ENCODE measurements at regions not wholly inside any gene's neighbourhood (a gene's known extent, or its start where the extent isn't known, plus 50 kb on each side); places are given as distances from the start of the nearest gene placed in this dataset.

GRCh38 chr6:105902401-105903031, 183.6 kb upstream of the PRDM1 start:
- Mint-ChIP-seq H3K4me1 (peaks cover 10% of the 10 kb centered on the region in 2 donors), H3K9me3 (no peaks in the 10 kb centered on the region), H3K27ac (no peak overlapping the region), H3K4me3 (no peak overlapping the region), H3K36me3 (no peaks in the 10 kb centered on the region), H3K27me3 (ENCODE audit: low read depth in 2 of 2) (peaks cover 0 to 13% of the 10 kb centered on the region in 2 donors)
- no peaks in the 10 kb centered on the region for H3K9me3 ChIP-seq (ENCODE audit: control insufficient read depth, insufficient read depth, low read length)
- ATAC-seq (no peak), DNase-seq (no peak)
- no peaks in the 10 kb centered on the region for H3K27me3 ChIP-seq (ENCODE audit: control insufficient read depth, insufficient read depth, low read length)
- H3K4me3 ChIP-seq (ENCODE audit: low read length): no peak overlapping the region
- H3K36me3 ChIP-seq (ENCODE audit: control insufficient read depth, insufficient read depth, low read length): no peaks in the 10 kb centered on the region
- H3K4me1 ChIP-seq (ENCODE audit: control insufficient read depth, insufficient read depth, low read length): peaks cover 7% of the 10 kb centered on the region
- WGBS (ENCODE audit: insufficient coverage): 90% methylated on average over 8 of the region's 8 CpGs
- H3K27ac ChIP-seq (ENCODE audit: low read length): no peak overlapping the region
- intact Hi-C loops (cut with micrococcal nuclease): no loop called here
- no peak for TF ChIP-seq CTCF (IDR thresholded peaks at IDR 0.05)

DNA sequence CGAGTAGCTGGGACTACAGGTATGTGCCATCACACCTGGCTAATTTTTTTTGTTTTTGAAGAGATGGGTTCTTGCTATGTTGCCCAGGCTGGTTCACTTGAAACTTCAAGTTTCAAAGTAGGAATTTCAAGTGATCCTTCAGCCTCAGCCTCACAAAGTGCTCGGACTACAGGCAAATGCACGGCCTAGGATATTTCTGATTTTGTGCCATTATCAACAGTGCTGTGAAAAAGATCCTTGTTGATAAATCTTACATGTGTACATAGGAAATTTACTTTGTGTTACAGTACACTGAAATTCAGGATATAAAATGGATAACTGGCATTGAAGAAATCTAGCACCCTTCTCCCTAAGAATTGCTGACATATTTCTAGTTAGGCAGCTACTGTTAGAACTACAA, 184.6 kb upstream of the PRDM1 start:
- H3K36me3 Mint-ChIP-seq: no peaks in the 10 kb centered on the region
- no peak overlapping the region for H3K4me3 Mint-ChIP-seq
- H3K27ac Mint-ChIP-seq: no peak overlapping the region
- no peaks in the 10 kb centered on the region for H3K27me3 ChIP-seq (ENCODE audit: control insufficient read depth, insufficient read depth, low read length)
- no peaks in the 10 kb centered on the region for H3K9me3 Mint-ChIP-seq
- 97% methylated on average over 3 of the region's 3 CpGs for WGBS (ENCODE audit: insufficient coverage)
- no peak overlapping the region for H3K27ac ChIP-seq (ENCODE audit: low read length)
- H3K4me1 Mint-ChIP-seq: peaks cover 10% of the 10 kb centered on the region in 2 donors
- no peak for DNase-seq
- no peak overlapping the region for H3K4me3 ChIP-seq (ENCODE audit: low read length)
- H3K36me3 ChIP-seq (ENCODE audit: control insufficient read depth, insufficient read depth, low read length): no peaks in the 10 kb centered on the region
- ATAC-seq: no peak
- no peak for TF ChIP-seq CTCF (IDR thresholded peaks at IDR 0.05)
- H3K9me3 ChIP-seq (ENCODE audit: control insufficient read depth, insufficient read depth, low read length): no peaks in the 10 kb centered on the region
- H3K4me1 ChIP-seq (ENCODE audit: control insufficient read depth, insufficient read depth, low read length): peaks cover 7% of the 10 kb centered on the region
- peaks cover 0 to 13% of the 10 kb centered on the region in 2 donors for H3K27me3 Mint-ChIP-seq (ENCODE audit: low read depth in 2 of 2)
- intact Hi-C loops (cut with micrococcal nuclease): no loop called here

DNA sequence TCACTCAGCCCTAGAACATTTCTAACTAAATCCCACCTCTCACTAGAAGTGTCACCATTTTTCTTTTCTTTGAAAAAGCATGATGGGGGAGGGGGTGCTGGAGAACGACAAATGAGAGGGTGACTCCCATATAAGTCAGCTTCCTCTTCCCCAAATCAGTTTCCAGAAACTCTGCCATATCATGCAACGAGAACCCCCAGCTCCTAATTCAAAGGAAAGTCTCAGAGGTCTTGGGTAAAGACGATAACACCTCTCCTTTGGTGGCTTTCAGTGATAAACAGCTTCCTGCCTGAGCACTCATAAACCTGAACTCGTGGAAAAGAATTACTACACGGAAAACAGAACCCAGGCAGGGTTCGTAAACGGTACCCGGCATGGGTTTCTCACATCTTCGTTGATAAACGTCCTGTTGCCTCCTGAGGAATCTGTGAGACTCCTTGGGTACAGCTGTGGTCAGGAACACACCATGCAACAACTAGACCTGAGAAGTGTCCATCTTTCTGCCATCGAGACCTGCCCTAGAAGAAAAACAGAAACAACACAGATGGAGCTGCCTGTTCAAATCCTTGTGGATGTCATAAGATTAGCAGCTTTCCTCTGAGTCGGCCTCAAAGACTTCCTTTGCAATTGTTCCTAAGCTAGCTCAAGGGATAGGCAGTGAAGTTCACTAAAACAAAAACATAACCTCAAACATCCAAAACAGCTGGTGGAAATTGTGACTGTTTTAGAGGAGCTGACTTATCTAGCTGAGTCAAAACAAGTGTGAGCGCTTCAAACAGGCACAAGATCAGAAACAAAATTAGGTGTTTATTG, 185.8 kb upstream of the PRDM1 start:
- peak overlapping the region; percentile 18 for H3K4me3 Mint-ChIP-seq
- Histone ChIP-seq H3K27me3 (ENCODE audit: control insufficient read depth, insufficient read depth, low read length) (no peaks in the 10 kb centered on the region), H3K4me3 (ENCODE audit: low read length) (no peak overlapping the region), H3K4me1 (ENCODE audit: control insufficient read depth, insufficient read depth, low read length) (peaks cover 7% of the 10 kb centered on the region), H3K9me3 (ENCODE audit: control insufficient read depth, insufficient read depth, low read length) (no peaks in the 10 kb centered on the region), H3K36me3 (ENCODE audit: control insufficient read depth, insufficient read depth, low read length) (no peaks in the 10 kb centered on the region), H3K27ac (ENCODE audit: low read length) (no peak overlapping the region)
- 19% methylated on average over 12 of the region's 13 CpGs for WGBS (ENCODE audit: insufficient coverage)
- no peak for TF ChIP-seq CTCF (IDR thresholded peaks at IDR 0.05)
- no peaks in the 10 kb centered on the region for H3K36me3 Mint-ChIP-seq
- H3K4me1 Mint-ChIP-seq: peaks cover 10% of the 10 kb centered on the region in 2 donors
- DNase-seq (peak in 1 of 2 donors; percentile 9), ATAC-seq (peak in 1 of 3 donors; percentile 40)
- intact Hi-C loops (cut with micrococcal nuclease): no loop called here
- H3K27me3 Mint-ChIP-seq (ENCODE audit: low read depth in 2 of 2): peaks cover 0 to 8% of the 10 kb centered on the region in 2 donors
- no peak overlapping the region for H3K27ac Mint-ChIP-seq
- no peaks in the 10 kb centered on the region for H3K9me3 Mint-ChIP-seq

Data from natural killer cell (primary cell).